MM.1S (cell line): ENCODE measurements at regions not wholly inside any gene's neighbourhood (a gene's known extent, or its start where the extent isn't known, plus 50 kb on each side); places are given as distances from the start of the nearest gene placed in this dataset.

Experiments
- DNase-seq: peaks from one replicate; pipeline ENCODE4 v3.0.0-alpha.2; 2015
- H2AFZ ChIP-seq: fragments of 300-600 bp; sonication (generic); 2 replicates; pipeline ENCODE4 v1.6.0; 2016; ENCODE audit warnings: antibody characterized with exemption, low read length
- H3F3A ChIP-seq: fragments of 300-600 bp; sonication (generic); 2 replicates; pipeline ENCODE4 v1.6.1; 2016; ENCODE audit warnings: mild to moderate bottlenecking, antibody characterized with exemption, low read length, moderate library complexity, mixed read lengths; ENCODE audit not compliant: insufficient read depth
- H3K27ac ChIP-seq: fragments of 300-600 bp; sonication (generic); 2 replicates; pipeline ENCODE4 v1.5.1; 2016; ENCODE audit warnings: mild to moderate bottlenecking, low read length
- H3K27me3 ChIP-seq: fragments of 300-600 bp; sonication (generic); replicated peaks from 2 replicates; pipeline ENCODE4 v1.6.0; 2016; ENCODE audit warnings: low read length; ENCODE audit not compliant: insufficient read depth
- H3K36me3 ChIP-seq: fragments of 300-600 bp; sonication (generic); replicated peaks from 2 replicates; pipeline ENCODE4 v1.6.1; 2016; ENCODE audit warnings: mild to moderate bottlenecking, low read length, mixed read lengths; ENCODE audit not compliant: insufficient read depth
- H3K4me1 ChIP-seq: fragments of 300-600 bp; sonication (generic); 2 replicates; pipeline ENCODE4 v1.6.1; 2016; ENCODE audit warnings: low read length, mixed read lengths
- H3K4me2 ChIP-seq: fragments of 300-600 bp; sonication (generic); 2 replicates; pipeline ENCODE4 v1.6.0; 2016; ENCODE audit warnings: low read depth, low read length
- H3K4me3 ChIP-seq: fragments of 300-600 bp; sonication (generic); 2 replicates; pipeline ENCODE4 v1.5.1; 2016; ENCODE audit warnings: low read length, mixed read lengths
- H3K79me2 ChIP-seq: fragments of 300-600 bp; sonication (generic); 2 replicates; pipeline ENCODE4 v1.6.1; 2016; ENCODE audit warnings: mixed run types, low read length, mixed read lengths
- H3K9ac ChIP-seq: fragments of 300-600 bp; sonication (generic); 2 replicates; pipeline ENCODE4 v1.6.1; 2016; ENCODE audit warnings: low read length, mixed read lengths
- H3K9me2 ChIP-seq: fragments of 300-600 bp; sonication (generic); replicated peaks from 2 replicates; pipeline ENCODE4 v1.6.1; 2016; ENCODE audit warnings: mild to moderate bottlenecking, low read length, mixed read lengths; ENCODE audit not compliant: insufficient read depth
- H3K9me3 ChIP-seq: fragments of 300-600 bp; sonication (generic); replicated peaks from 2 replicates; pipeline ENCODE4 v1.6.1; 2016; ENCODE audit warnings: mild to moderate bottlenecking, low read length, mixed read lengths; ENCODE audit not compliant: insufficient read depth
- H4K20me1 ChIP-seq: fragments of 300-600 bp; sonication (generic); 2 replicates; pipeline ENCODE4 v1.6.1; 2016; ENCODE audit warnings: mild to moderate bottlenecking, low read length, moderate library complexity, mixed read lengths; ENCODE audit not compliant: insufficient read depth
- EZH2 ChIP-seq: fragments of 300-600 bp; sonication (generic); optimal IDR thresholded peaks from 2 replicates; pipeline ENCODE3; 2017; ENCODE audit warnings: low read depth, mild to moderate bottlenecking, antibody characterized with exemption, low read length, mixed read lengths
- EZH2phosphoT487 ChIP-seq: fragments of 300-600 bp; sonication (generic); IDR thresholded peaks from 2 replicates; pipeline ENCODE4 v1.6.1; 2018; ENCODE audit warnings: antibody characterized with exemption, low read length
- TF ChIP-seq, protein P1 (sequence below): fragments of 300-600 bp; sonication (generic); IDR thresholded peaks from 2 replicates; pipeline ENCODE4 v1.5.1; 2016; ENCODE audit warnings: antibody characterized with exemption, low read length, mixed read lengths

DNA sequence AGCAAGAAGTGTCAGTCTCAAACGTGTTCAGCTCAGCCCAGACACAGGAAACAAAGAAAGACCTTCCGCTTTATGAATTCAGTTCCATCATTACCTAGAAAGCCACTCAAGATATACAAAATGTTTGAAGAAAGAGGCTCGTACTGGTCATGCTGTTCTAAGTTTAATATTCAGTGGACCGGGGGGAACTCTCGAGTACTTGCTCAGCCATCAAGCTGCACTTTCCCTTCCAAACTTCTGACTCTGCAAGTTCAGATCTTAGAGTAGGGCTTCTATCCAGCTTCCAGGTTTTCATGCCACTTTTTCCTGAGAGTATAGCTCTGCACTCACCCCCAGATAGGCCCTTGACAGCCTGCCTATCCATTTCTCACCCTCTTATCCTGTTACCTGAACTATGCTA is 62.8 kb upstream of the OSBPL8 start:
- H3K9ac ChIP-seq = no peak overlapping the region
- no peaks in the 10 kb centered on the region for H3K27me3 ChIP-seq
- no peak overlapping the region for H2AFZ ChIP-seq
- DNase-seq = no peak
- H3F3A ChIP-seq = peaks cover 6% of the 10 kb centered on the region; the same call in 1 of the 2 replicates
- no peaks in the 10 kb centered on the region for H4K20me1 ChIP-seq
- no peaks in the 10 kb centered on the region for H3K79me2 ChIP-seq
- no peaks in the 10 kb centered on the region for H3K9me3 ChIP-seq
- no peaks in the 10 kb centered on the region for H3K9me2 ChIP-seq
- no peak overlapping the region for H3K4me3 ChIP-seq
- H3K4me1 ChIP-seq = peaks cover 17% of the 10 kb centered on the region
- no peak overlapping the region for H3K27ac ChIP-seq
- H3K4me2 ChIP-seq = no peak overlapping the region
- TF ChIP-seq EZH2 (no peak), EZH2phosphoT487 (no peak)
- TF ChIP-seq, protein P1, sequence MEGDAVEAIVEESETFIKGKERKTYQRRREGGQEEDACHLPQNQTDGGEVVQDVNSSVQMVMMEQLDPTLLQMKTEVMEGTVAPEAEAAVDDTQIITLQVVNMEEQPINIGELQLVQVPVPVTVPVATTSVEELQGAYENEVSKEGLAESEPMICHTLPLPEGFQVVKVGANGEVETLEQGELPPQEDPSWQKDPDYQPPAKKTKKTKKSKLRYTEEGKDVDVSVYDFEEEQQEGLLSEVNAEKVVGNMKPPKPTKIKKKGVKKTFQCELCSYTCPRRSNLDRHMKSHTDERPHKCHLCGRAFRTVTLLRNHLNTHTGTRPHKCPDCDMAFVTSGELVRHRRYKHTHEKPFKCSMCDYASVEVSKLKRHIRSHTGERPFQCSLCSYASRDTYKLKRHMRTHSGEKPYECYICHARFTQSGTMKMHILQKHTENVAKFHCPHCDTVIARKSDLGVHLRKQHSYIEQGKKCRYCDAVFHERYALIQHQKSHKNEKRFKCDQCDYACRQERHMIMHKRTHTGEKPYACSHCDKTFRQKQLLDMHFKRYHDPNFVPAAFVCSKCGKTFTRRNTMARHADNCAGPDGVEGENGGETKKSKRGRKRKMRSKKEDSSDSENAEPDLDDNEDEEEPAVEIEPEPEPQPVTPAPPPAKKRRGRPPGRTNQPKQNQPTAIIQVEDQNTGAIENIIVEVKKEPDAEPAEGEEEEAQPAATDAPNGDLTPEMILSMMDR = no peak
- H3K36me3 ChIP-seq = no peaks in the 10 kb centered on the region

DNA sequence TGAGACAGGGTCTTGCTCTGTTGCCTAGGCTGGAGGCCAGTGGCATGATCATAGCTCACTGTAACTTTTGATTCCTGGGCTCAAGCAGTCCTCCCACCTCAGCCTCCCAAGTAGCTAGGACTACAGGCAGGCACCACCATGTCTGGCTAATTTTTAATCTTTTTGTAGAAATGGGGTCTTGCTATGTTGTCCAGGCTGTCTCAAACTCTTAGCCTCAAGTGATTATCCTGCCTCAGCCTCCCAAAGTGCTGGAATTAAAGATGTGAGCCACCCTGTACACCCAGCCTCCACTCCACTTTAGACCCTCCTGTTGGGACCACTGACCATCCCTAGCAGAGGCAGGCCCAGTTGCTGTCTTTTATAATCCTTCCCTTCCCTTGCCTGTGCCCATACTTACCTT is 63.3 kb upstream of the OSBPL8 start:
- DNase-seq = no peak
- H3K9ac ChIP-seq = no peak overlapping the region
- TF ChIP-seq EZH2phosphoT487 = no peak
- TF ChIP-seq, protein P1 = no peak
- TF ChIP-seq EZH2 = no peak

DNA sequence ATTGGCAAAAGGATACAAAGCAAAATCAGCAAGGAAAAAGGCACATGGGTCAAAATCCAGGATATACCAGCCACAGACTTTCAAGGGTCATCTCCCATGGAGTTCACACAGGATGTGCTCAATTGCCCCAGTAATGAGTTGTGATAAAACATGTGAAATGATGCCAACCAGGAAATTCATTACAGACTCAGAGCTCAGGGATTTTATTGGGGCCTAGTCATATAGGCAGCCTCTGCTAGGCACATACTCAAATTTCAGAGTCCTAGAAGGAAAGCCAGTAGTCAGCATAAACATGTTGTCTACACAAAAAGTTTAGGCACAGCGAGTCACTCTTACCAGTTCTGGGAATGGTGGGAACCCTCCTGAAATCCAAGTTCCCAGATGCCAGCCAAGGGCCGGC is 64.4 kb upstream of the OSBPL8 start:
- no peaks in the 10 kb centered on the region for H3F3A ChIP-seq
- TF ChIP-seq, protein P1 = no peak
- no peak for TF ChIP-seq EZH2
- no peak for TF ChIP-seq EZH2phosphoT487

More for the DNA sequence above, 63.3 kb upstream of the OSBPL8 start:
- Histone ChIP-seq H3K9me2 (no peaks in the 10 kb centered on the region), H3K27ac (no peak overlapping the region), H3K79me2 (no peaks in the 10 kb centered on the region), H4K20me1 (no peaks in the 10 kb centered on the region), H3K4me3 (no peak overlapping the region), H2AFZ (no peak overlapping the region), H3K9me3 (no peaks in the 10 kb centered on the region), H3K4me1 (peaks cover 12% of the 10 kb centered on the region), H3K27me3 (no peaks in the 10 kb centered on the region), H3F3A (peaks cover 1% of the 10 kb centered on the region; the same call in 1 of the 2 replicates), H3K36me3 (no peaks in the 10 kb centered on the region), H3K4me2 (no peak overlapping the region)

More for the DNA sequence above, 64.4 kb upstream of the OSBPL8 start:
- Histone ChIP-seq H3K4me3 (no peak overlapping the region), H3K36me3 (no peaks in the 10 kb centered on the region), H3K9me2 (no peaks in the 10 kb centered on the region), H3K27ac (no peak overlapping the region), H3K4me1 (0 out of 2 replicates have a peak, but pooled peaks cover 4% of the 10 kb centered on the region), H3K9me3 (no peaks in the 10 kb centered on the region), H2AFZ (no peak overlapping the region), H3K79me2 (no peaks in the 10 kb centered on the region), H4K20me1 (no peaks in the 10 kb centered on the region), H3K4me2 (no peak overlapping the region), H3K27me3 (no peaks in the 10 kb centered on the region), H3K9ac (no peak overlapping the region)
- DNase-seq = no peak
